ENCODE measurements at regions not wholly inside any gene's neighbourhood (a gene's known extent, or its start where the extent isn't known, plus 50 kb on each side); places are given as distances from the start of the nearest gene placed in this dataset.

DNA sequence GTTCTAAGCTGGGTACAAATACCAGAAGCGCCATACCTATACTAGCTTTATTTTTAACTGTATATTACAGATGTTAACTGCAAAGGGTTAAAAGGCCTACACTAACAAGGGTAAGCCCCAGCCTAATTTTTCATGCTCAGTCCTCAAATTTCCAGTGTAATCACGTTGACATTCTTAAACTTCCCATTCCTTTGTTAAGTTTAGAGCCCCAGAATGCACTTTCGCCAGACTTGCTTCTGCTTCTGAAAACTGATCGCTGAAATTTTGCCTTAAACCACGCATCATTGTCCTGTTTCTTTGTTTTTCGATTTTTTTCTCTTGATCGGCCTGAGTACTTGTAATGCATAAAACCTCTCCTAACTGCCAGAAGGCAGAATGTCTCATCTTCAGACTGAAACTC, 2141.9 kb upstream of the AGA start:
- TF ChIP-seq POLR2A (IDR thresholded peaks at IDR 0.05): no peak
- TF ChIP-seq, protein P1, sequence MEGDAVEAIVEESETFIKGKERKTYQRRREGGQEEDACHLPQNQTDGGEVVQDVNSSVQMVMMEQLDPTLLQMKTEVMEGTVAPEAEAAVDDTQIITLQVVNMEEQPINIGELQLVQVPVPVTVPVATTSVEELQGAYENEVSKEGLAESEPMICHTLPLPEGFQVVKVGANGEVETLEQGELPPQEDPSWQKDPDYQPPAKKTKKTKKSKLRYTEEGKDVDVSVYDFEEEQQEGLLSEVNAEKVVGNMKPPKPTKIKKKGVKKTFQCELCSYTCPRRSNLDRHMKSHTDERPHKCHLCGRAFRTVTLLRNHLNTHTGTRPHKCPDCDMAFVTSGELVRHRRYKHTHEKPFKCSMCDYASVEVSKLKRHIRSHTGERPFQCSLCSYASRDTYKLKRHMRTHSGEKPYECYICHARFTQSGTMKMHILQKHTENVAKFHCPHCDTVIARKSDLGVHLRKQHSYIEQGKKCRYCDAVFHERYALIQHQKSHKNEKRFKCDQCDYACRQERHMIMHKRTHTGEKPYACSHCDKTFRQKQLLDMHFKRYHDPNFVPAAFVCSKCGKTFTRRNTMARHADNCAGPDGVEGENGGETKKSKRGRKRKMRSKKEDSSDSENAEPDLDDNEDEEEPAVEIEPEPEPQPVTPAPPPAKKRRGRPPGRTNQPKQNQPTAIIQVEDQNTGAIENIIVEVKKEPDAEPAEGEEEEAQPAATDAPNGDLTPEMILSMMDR (IDR thresholded peaks at IDR 0.05 in 4 of 5, conservative IDR thresholded peaks at IDR 0.05 in 1 of 5): no peak

All from gastrocnemius medialis (tissue), 4 donors.